Nephron progenitor cell (in vitro differentiated cells): ENCODE measurements at regions not wholly inside any gene's neighbourhood (a gene's known extent, or its start where the extent isn't known, plus 50 kb on each side); places are given as distances from the start of the nearest gene placed in this dataset.

ENCODE experiments used
- DNase-seq: peaks from one replicate; pipeline ENCODE4 v3.0.0; 2021
- H3K27ac Mint-ChIP-seq: 2 replicates; pipeline ENCODE4 v1.8.0; 2021; ENCODE audit warnings: mild to moderate bottlenecking, moderate library complexity, mixed read lengths
- H3K27me3 Mint-ChIP-seq: 2 replicates; pipeline ENCODE4 v1.8.0; 2021; ENCODE audit warnings: mild to moderate bottlenecking, low read depth, mixed read lengths; ENCODE audit not compliant: poor library complexity
- H3K36me3 Mint-ChIP-seq: 2 replicates; pipeline ENCODE4 v1.8.0; 2021; ENCODE audit warnings: low read depth, mixed read lengths
- H3K4me1 Mint-ChIP-seq: 2 replicates; pipeline ENCODE4 v1.8.0; 2021; ENCODE audit warnings: mixed read lengths
- H3K4me3 Mint-ChIP-seq: 2 replicates; pipeline ENCODE4 v1.8.0; 2021; ENCODE audit warnings: mild to moderate bottlenecking, moderate library complexity, mixed read lengths
- H3K9me3 Mint-ChIP-seq: 2 replicates; pipeline ENCODE4 v1.8.0; 2021; ENCODE audit warnings: mild to moderate bottlenecking, moderate library complexity, mixed read lengths
- TF ChIP-seq, protein P1 (sequence below): fragments of 200-600 bp; sonication (generic); IDR thresholded peaks from 2 replicates; pipeline ENCODE4 v1.5.0; 2021; ENCODE audit warnings: antibody characterized with exemption

DNA sequence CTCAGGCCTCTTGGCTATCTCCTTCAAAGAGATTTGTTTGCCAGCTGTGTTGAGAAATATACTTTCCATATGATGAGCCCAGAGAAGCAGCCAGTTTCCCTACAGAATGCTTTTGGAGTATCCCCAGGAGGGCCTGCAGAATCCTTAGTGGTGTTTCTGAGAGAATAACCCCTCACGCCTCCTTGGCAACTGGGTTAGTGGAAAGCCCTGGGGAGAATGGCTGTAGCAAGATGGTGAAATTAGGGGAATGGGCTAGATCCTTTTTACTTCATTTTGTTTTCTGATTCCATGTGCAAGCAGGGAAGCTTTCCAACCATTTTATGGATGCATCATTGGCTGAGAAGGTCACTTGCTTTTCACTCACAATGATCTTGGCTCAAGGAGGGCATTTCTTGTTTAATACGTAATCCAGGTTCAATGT lies 364.6 kb downstream of the DMRT2 start:
- DNase-seq = no peak
- Mint-ChIP-seq H3K4me1 (peaks cover 10% of the 10 kb centered on the region), H3K27ac (no peak overlapping the region), H3K27me3 (peaks cover 12% of the 10 kb centered on the region), H3K36me3 (no peaks in the 10 kb centered on the region), H3K9me3 (peaks cover 72% of the 10 kb centered on the region), H3K4me3 (no peak overlapping the region)
- TF ChIP-seq, protein P1, sequence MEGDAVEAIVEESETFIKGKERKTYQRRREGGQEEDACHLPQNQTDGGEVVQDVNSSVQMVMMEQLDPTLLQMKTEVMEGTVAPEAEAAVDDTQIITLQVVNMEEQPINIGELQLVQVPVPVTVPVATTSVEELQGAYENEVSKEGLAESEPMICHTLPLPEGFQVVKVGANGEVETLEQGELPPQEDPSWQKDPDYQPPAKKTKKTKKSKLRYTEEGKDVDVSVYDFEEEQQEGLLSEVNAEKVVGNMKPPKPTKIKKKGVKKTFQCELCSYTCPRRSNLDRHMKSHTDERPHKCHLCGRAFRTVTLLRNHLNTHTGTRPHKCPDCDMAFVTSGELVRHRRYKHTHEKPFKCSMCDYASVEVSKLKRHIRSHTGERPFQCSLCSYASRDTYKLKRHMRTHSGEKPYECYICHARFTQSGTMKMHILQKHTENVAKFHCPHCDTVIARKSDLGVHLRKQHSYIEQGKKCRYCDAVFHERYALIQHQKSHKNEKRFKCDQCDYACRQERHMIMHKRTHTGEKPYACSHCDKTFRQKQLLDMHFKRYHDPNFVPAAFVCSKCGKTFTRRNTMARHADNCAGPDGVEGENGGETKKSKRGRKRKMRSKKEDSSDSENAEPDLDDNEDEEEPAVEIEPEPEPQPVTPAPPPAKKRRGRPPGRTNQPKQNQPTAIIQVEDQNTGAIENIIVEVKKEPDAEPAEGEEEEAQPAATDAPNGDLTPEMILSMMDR = no peak

DNA sequence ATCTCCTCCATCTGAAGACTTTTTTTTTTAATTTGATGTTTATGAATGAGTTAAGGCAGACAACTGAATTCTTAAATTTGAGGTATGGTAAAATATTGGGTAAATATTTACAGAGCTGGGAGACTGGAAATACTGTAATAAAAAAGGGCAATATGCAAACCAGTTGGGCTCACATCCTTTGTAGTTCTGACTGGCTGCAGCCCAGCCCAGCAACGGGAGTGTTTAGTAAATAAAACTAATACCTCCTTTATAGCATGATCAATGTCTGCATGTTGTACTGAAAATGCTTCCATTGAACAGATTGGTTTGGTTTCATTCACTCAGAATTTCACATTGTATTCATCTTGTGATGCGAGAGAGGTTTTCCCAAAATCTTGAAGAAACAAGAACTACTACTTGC lies 365.0 kb downstream of the DMRT2 start:
- Mint-ChIP-seq H3K4me3 (no peak overlapping the region), H3K27ac (no peak overlapping the region), H3K4me1 (peaks cover 10% of the 10 kb centered on the region), H3K9me3 (peaks cover 70% of the 10 kb centered on the region), H3K36me3 (no peaks in the 10 kb centered on the region), H3K27me3 (peaks cover 12% of the 10 kb centered on the region)
- no peak for DNase-seq
- TF ChIP-seq, protein P1 = no peak

- Mint-ChIP-seq H3K36me3 (no peaks in the 10 kb centered on the region), H3K9me3 (peaks cover 67% of the 10 kb centered on the region), H3K4me1 (peaks cover 10% of the 10 kb centered on the region), H3K27ac (no peak overlapping the region), H3K4me3 (no peak overlapping the region), H3K27me3 (peaks cover 12% of the 10 kb centered on the region)
- DNase-seq = no peak
- TF ChIP-seq, protein P1 = no peak
Observed at GRCh38 chr9:1416261-1416660, 366.1 kb downstream of the DMRT2 start.

GRCh38 chr9:1421436-1421835 lies 371.3 kb downstream of the DMRT2 start:
- Mint-ChIP-seq H3K9me3 (peaks cover 64% of the 10 kb centered on the region), H3K4me1 (no peaks in the 10 kb centered on the region), H3K27ac (no peak overlapping the region)

DNA sequence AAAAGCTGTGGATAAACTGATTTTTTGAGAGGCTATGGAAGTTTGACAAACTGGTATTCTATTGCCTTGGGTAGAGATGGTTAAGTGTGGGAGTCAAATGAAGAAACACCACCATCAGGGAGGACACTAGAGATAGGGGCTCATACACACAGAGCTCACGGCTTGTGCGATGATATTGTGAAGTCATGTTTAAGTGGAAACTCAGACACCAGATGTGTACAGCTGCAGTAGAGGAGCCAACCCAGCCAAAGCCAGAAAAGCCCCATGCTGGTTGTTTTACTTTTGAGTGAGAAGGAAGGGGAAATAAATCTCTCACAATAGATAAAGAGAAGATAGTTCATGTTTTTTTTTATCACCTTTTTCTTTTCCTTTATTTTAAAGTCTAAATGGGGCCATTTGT lies 377.7 kb downstream of the DMRT2 start:
- H3K9me3 Mint-ChIP-seq = peaks cover 66% of the 10 kb centered on the region
- H3K27me3 Mint-ChIP-seq = peaks cover 4% of the 10 kb centered on the region
- H3K36me3 Mint-ChIP-seq = no peaks in the 10 kb centered on the region
- TF ChIP-seq, protein P1 = no peak
- H3K4me3 Mint-ChIP-seq = no peak overlapping the region
- DNase-seq = no peak
- H3K27ac Mint-ChIP-seq = no peak overlapping the region
- no peaks in the 10 kb centered on the region for H3K4me1 Mint-ChIP-seq

More at GRCh38 chr9:1421436-1421835, 371.3 kb downstream of the DMRT2 start:
- no peaks in the 10 kb centered on the region for H3K36me3 Mint-ChIP-seq
- TF ChIP-seq, protein P1 = no peak
- H3K27me3 Mint-ChIP-seq = peaks cover 4% of the 10 kb centered on the region
- no peak overlapping the region for H3K4me3 Mint-ChIP-seq
- no peak for DNase-seq

DNA sequence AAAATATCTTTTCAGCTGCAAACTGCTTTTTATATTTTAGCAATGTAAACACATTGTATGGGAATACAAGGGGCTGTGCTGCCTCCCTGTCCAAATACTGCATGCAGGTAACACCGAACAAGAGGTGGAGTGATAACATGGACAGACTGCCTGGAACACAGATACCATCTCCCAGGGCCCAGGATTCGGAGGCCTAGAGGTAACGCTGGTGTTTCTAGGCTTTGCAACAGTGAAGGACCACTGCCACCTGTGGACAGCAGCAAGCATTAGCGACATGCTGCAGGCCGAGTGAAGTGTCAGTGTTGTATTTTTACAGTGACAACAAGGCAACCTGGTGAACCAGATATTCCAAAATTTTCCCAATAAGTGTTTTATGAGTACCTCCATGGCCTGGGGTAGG lies 379.1 kb downstream of the DMRT2 start:
- TF ChIP-seq, protein P1 = peak; percentile 15
- Mint-ChIP-seq H3K27me3 (peaks cover 4% of the 10 kb centered on the region), H3K4me3 (no peak overlapping the region), H3K9me3 (peaks cover 63% of the 10 kb centered on the region), H3K4me1 (peaks cover 3% of the 10 kb centered on the region), H3K27ac (no peak overlapping the region), H3K36me3 (no peaks in the 10 kb centered on the region)
- peak; percentile 26 for DNase-seq
